ENCODE measurements at regions not wholly inside any gene's neighbourhood (a gene's known extent, or its start where the extent isn't known, plus 50 kb on each side); places are given as distances from the start of the nearest gene placed in this dataset.
A peak's percentile ranks its signal among the peaks of the same experiment; 100 is the strongest.

- Histone ChIP-seq H3K9me2 (replicated peaks; ENCODE audit: low read depth, low read length) (no peaks in the 10 kb centered on the region), H3K9me3 (ENCODE audit: insufficient read depth, low read depth, low read length) (no peaks in the 10 kb centered on the region), H3K4me3 (ENCODE audit: low read length, poor library complexity, severe bottlenecking) (no peak overlapping the region), H2AFZ (ENCODE audit: low read length) (no peak overlapping the region), H3K27me3 (ENCODE audit: insufficient read depth, low read length, poor library complexity, severe bottlenecking) (no peaks in the 10 kb centered on the region), H3K36me3 (ENCODE audit: insufficient read depth, low read length) (peaks cover 55% of the 10 kb centered on the region; the same call in 1 of the 2 replicates), H3K4me2 (ENCODE audit: low read depth, low read length, poor library complexity, severe bottlenecking) (no peak overlapping the region), H3F3A (ENCODE audit: low read depth) (no peaks in the 10 kb centered on the region), H4K20me1 (ENCODE audit: insufficient read depth, low read length, poor library complexity, severe bottlenecking) (peaks cover 15% of the 10 kb centered on the region), H3K9ac (ENCODE audit: low read depth, low read length, poor library complexity, severe bottlenecking) (peak overlapping the region; percentile 18), H3K4me1 (ENCODE audit: insufficient read depth, low read length, poor library complexity, severe bottlenecking) (peaks cover 55% of the 10 kb centered on the region), H3K79me2 (ENCODE audit: insufficient read depth, low read length) (peaks cover 96% of the 10 kb centered on the region)
- TF ChIP-seq CTCF (conservative IDR thresholded peaks at IDR 0.05; ENCODE audit: low read length) (no peak), EZH2phosphoT487 (IDR thresholded peaks at IDR 0.05; ENCODE audit: borderline replicate concordance) (no peak)
Observed at GRCh38 chr14:22509751-22510300, 79.2 kb downstream of the DAD1 start.

- H3K4me1 ChIP-seq (ENCODE audit: insufficient read depth, low read length, poor library complexity, severe bottlenecking): peaks cover 54% of the 10 kb centered on the region
- no peaks in the 10 kb centered on the region for H3K9me3 ChIP-seq (ENCODE audit: insufficient read depth, low read depth, low read length)
- H3K9ac ChIP-seq (ENCODE audit: low read depth, low read length, poor library complexity, severe bottlenecking): no peak overlapping the region
- H3K4me2 ChIP-seq (ENCODE audit: low read depth, low read length, poor library complexity, severe bottlenecking): no peak overlapping the region
- peaks cover 93% of the 10 kb centered on the region for H3K79me2 ChIP-seq (ENCODE audit: insufficient read depth, low read length)
- no peak overlapping the region for H3K4me3 ChIP-seq (ENCODE audit: low read length, poor library complexity, severe bottlenecking)
- no peak overlapping the region for H2AFZ ChIP-seq (ENCODE audit: low read length)
- H4K20me1 ChIP-seq (ENCODE audit: insufficient read depth, low read length, poor library complexity, severe bottlenecking): peaks cover 15% of the 10 kb centered on the region
- no peaks in the 10 kb centered on the region for H3K9me2 ChIP-seq (replicated peaks; ENCODE audit: low read depth, low read length)
- H3F3A ChIP-seq (ENCODE audit: low read depth): no peaks in the 10 kb centered on the region
- peaks cover 55% of the 10 kb centered on the region; the same call in 1 of the 2 replicates for H3K36me3 ChIP-seq (ENCODE audit: insufficient read depth, low read length)
- H3K27me3 ChIP-seq (ENCODE audit: insufficient read depth, low read length, poor library complexity, severe bottlenecking): no peaks in the 10 kb centered on the region
- no peak for TF ChIP-seq EZH2phosphoT487 (IDR thresholded peaks at IDR 0.05; ENCODE audit: borderline replicate concordance)
- TF ChIP-seq CTCF (conservative IDR thresholded peaks at IDR 0.05; ENCODE audit: low read length): no peak
Observed at GRCh38 chr14:22509036-22509709, 79.9 kb downstream of the DAD1 start.

GRCh38 chr14:22508662-22509035 is 80.4 kb downstream of the DAD1 start:
- Histone ChIP-seq H3K4me2 (ENCODE audit: low read depth, low read length, poor library complexity, severe bottlenecking) (no peak overlapping the region), H3K27me3 (ENCODE audit: insufficient read depth, low read length, poor library complexity, severe bottlenecking) (no peaks in the 10 kb centered on the region), H2AFZ (ENCODE audit: low read length) (no peak overlapping the region), H3K79me2 (ENCODE audit: insufficient read depth, low read length) (peaks cover 94% of the 10 kb centered on the region), H3K4me1 (ENCODE audit: insufficient read depth, low read length, poor library complexity, severe bottlenecking) (peaks cover 54% of the 10 kb centered on the region), H3K9me2 (replicated peaks; ENCODE audit: low read depth, low read length) (no peaks in the 10 kb centered on the region), H3K4me3 (ENCODE audit: low read length, poor library complexity, severe bottlenecking) (no peak overlapping the region), H3F3A (ENCODE audit: low read depth) (no peaks in the 10 kb centered on the region), H3K36me3 (ENCODE audit: insufficient read depth, low read length) (peaks cover 59% of the 10 kb centered on the region; the same call in 1 of the 2 replicates), H4K20me1 (ENCODE audit: insufficient read depth, low read length, poor library complexity, severe bottlenecking) (peaks cover 19% of the 10 kb centered on the region), H3K9ac (ENCODE audit: low read depth, low read length, poor library complexity, severe bottlenecking) (no peak overlapping the region), H3K9me3 (ENCODE audit: insufficient read depth, low read depth, low read length) (no peaks in the 10 kb centered on the region)
- no peak for TF ChIP-seq CTCF (conservative IDR thresholded peaks at IDR 0.05; ENCODE audit: low read length)
- no peak for TF ChIP-seq EZH2phosphoT487 (IDR thresholded peaks at IDR 0.05; ENCODE audit: borderline replicate concordance)

All from Loucy (cell line).